GM19452 (cell line): ENCODE measurements at regions not wholly inside any gene's neighbourhood (a gene's known extent, or its start where the extent isn't known, plus 50 kb on each side); places are given as distances from the start of the nearest gene placed in this dataset.
A peak's percentile ranks its signal among the peaks of the same experiment; 100 is the strongest.
"Not testable (repeated sequence)": the region's sequence is repeated elsewhere in the genome, so short reads cannot be mapped to it uniquely, and the experiment has no call there.

Experiments used
- ATAC-seq: cut with Tn5 transposase; IDR thresholded peaks from one replicate; pipeline ENCODE4 v1.9.1; 2021; ENCODE audit not compliant: unreplicated experiment

DNA sequence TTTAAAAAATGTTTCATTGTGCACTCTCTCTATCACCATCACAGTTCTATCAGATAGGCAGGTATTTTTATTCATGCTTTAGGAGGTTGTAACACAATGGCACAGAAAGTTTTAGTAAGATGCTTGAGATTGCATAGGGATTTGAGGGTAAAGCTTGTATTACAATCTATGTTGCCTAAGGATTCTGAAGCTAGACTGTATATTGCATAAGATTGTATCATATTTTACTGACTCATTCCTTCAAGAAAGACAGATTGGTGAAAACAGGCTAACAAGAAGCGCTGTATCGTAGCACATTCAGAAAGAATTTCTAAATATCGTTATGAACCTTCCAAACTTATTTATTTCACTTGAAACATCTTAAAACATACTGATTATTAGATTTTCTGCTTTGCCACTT, 577.7 kb downstream of the EBF1 start:
- ATAC-seq, result no peak

- no peak for ATAC-seq
These were observed 580.2 kb downstream of the EBF1 start for GRCh38 chr5:158519433-158520021.

DNA sequence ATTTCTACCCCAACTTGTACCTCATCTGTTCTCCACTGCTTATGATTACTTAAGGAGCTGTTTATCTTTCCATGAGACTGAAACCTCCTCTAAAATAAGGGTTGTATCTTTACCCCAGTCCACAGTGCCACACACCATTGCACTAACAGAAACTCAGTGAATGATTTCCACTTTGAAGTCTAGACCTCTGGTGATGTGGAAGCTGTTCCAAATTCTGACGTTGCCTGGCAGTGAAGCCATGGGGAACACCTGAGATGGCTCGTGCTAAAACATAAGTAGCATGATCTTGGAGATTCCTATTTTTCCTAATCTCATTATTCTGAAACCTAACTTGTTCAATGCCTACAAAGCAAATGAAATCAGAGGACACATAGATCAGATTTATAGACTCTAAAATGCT, 583.2 kb downstream of the EBF1 start:
- ATAC-seq, result no peak

GRCh38 chr5:158514986-158515359, 584.7 kb downstream of the EBF1 start:
- no peak for ATAC-seq

- ATAC-seq, result no peak
These were observed 585.3 kb downstream of the EBF1 start for GRCh38 chr5:158514319-158514985.

DNA sequence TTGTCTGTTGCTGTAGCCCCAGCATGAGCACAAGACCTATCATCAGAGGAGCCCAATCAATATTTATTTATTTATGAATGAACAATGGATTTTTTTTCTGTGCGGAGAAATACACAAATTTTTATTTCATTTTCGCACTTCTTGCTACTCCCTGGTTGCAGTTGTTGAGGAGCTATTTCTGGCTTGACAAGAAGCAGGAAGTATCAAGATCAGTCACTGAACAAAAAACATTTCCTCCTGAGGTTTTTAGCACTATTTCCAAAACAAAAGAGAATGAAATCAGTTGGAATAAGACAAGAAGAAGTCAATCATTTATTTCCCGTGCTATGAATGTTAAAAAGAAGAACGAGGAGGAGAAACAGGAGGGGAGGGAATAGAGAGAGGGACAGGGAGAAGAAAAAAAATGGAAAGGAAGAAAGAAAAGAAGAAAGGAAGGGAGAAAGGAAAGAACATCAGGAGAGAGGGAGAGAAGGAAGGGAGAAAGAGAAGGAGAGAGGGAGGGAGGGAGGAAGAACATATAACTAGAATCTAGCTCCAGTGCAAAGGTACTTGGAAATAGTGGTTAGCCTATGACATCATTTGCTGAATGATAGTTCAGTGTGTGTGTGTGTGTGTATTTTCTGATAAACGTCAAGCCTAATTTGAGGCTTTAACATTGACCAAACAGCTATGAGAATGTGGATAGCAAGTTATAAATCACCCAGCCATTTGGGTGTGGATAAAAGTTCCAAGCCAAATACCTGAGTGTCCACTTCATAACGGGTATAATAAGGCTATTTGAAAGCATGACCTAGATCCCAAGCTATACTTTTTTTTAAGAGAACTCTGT, 586.0 kb downstream of the EBF1 start:
- ATAC-seq, result no peak

DNA sequence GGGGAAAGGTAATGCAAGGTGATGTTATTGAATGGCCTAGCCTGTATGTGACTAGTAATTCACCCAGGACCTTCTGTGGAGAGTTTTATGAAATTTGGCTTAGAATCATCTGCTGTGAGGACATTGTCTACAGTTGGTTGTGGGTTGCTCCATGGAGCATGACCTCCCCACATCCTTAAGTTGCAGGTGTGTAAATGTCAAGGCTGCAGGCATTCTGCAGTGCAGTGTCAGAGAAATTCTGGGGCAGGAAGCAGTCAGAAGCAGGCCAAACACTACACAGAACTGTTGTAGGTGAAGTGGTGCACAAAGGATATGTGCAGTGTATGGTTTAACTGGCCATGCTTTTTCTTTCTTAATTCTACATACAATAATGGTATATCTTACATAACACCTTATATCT, 588.3 kb downstream of the EBF1 start:
- ATAC-seq, result peak; percentile 77

DNA sequence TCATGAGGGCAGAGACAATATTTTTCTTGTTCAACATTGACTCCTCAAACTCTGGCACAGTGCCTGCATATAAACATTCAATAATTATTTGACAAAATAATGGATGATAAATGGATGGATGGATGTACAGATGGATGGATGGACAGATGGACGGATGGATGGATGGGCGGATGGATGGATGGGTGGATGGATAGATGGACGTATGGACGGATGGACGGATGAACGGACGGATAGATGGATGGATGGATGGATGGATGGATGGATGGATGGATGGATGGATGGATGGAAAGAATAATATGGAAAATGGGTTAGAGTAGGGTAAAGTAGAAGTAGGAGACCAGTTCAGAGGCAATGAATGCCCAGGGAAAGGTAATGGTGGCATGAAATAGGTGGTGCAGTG, 589.2 kb downstream of the EBF1 start:
- no peak for ATAC-seq

- ATAC-seq, result no peak
These were observed 593.1 kb downstream of the EBF1 start for GRCh38 chr5:158506648-158507047.

DNA sequence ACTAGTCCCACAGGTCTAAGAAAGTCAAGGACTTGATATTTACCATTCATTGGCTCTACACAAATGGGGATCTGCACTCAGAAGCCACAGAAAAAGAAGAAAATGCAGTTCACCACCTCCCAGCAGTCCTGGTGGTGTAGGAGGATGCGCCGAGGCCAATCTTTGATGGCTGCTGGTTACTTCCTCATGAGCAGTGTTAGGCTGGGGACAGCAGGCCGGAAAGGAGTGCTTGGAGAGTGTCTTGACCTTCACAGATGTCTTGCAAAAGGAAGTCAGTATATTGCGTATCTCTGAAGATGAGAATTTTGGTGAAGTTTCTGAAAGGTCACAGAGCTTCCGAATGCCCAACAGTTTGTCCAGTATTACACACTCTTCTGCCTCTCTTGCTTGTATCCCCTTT, 597.0 kb downstream of the EBF1 start:
- no peak for ATAC-seq

GRCh38 chr5:158499892-158500418, 599.8 kb downstream of the EBF1 start:
- ATAC-seq, result no peak

GRCh38 chr5:158499075-158499891, 600.4 kb downstream of the EBF1 start:
- no peak for ATAC-seq

DNA sequence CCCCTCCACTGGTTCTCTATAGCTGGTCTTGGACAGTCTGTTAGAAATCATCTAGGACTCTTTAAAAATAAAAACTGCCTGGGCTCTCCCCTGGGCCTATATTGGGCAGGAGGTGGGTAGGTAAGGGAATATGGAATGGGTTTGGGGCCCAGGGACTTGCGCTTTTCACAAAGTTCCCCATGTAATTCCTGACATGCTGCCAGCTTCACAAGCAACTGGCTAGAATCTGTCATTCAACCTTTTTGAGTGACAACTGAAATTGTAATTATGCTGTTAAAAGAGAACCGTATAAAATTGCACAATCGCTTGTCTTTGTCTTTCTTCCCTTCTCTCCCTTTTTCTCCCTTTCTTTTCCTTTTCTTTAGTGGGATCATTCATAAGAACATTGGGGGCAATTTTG, 603.1 kb downstream of the EBF1 start:
- ATAC-seq, result no peak

- no peak for ATAC-seq
These were observed 605.2 kb downstream of the EBF1 start for GRCh38 chr5:158494541-158494940.

- not testable (repeated sequence) for ATAC-seq
These were observed 605.7 kb downstream of the EBF1 start for GRCh38 chr5:158494044-158494443.

DNA sequence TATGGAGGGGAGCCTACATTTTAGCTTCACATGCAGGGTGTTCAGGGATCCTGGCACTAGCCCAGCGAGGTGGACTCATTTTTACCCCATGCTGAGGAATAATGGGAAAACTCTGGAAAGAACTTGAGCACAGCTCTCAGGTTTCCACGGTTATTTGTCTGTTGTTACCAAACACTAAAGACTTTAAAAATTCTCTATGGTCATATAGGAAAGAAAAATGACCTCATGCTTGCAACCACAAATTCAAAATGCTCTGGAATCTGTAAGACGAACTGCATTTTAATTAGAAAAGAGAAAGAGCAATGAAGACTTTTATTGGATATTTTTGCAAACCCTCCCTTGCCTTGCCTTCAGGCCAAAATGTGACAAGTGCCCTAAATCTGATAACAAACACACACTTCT, 606.9 kb downstream of the EBF1 start:
- ATAC-seq, result no peak

GRCh38 chr5:158492136-158492535, 607.6 kb downstream of the EBF1 start:
- no peak for ATAC-seq

DNA sequence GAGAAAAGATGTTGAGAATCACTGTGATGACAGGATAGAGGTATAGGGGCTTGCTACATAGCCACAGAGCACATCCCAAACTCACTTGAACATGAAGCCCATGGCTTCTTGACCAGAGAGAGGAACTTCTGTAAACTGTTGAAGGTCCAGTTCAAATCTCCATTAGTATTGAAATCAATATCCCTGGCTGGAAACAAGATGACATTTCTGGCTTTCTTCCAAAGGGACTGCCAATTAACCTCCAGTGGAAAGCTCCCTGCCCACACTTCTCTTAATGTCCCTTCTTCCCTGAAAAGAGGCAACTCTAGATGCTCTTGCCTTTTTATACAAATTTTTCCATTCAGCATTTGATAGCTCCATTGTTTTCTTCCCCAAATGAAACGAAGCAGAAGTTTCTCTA, 612.1 kb downstream of the EBF1 start:
- ATAC-seq, result no peak

GRCh38 chr5:158487156-158487555, 612.6 kb downstream of the EBF1 start:
- ATAC-seq, result no peak

DNA sequence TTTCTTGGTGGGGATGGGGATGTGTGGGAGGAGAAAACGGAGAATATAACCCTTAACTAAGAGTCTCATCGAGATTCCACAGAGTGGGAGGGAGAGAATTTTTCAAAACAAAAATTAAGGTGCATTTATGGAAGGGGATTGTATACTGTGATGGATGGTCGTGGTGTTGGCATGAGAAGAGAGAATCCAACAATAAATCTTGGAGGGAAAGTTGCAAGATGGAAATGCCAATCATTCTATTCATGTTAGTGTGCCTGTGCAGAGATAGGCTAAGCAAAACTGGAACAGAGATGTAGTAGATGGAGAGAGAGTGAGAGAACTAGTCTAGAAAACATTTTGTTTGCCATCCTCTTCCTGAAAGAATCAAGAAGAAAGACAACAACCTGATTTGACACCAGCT, 613.1 kb downstream of the EBF1 start:
- no peak for ATAC-seq

- ATAC-seq, result no peak
These were observed 614.1 kb downstream of the EBF1 start for GRCh38 chr5:158485604-158486081.
